WTC11 (cell line): ENCODE measurements at regions not wholly inside any gene's neighbourhood (a gene's known extent, or its start where the extent isn't known, plus 50 kb on each side); places are given as distances from the start of the nearest gene placed in this dataset.
"Not testable (repeated sequence)": the region's sequence is repeated elsewhere in the genome, so short reads cannot be mapped to it uniquely, and the experiment has no call there.

Source experiments
- ATAC-seq: fragments of 200-7000 bp; cut with Tn5 transposase; 2 replicates; pipeline ENCODE4 v1.10.0; 2021; ENCODE audit warnings: mild to moderate bottlenecking, moderate library complexity
- CTCF ChIA-PET: fragments of 300-600 bp; sonication (Branson Sonifier 250); formaldehyde crosslinking; loops from one replicate; lab custom pipeline; 2021; ENCODE audit warnings: antibody characterized with exemption; lab: Charles Lee
- POLR2A ChIA-PET: fragments of 350-600 bp; sonication (Branson Sonifier 250); formaldehyde crosslinking; loops from one replicate; lab custom pipeline; 2021; ENCODE audit warnings: antibody characterized with exemption; lab: Charles Lee
- DNase-seq: peaks from one replicate; pipeline ENCODE4 v3.0.0; 2021; ENCODE audit warnings: low spot score
- H3K27ac Mint-ChIP-seq: 2 replicates; pipeline ENCODE4 v1.8.0; 2021; ENCODE audit warnings: mixed read lengths
- H3K27me3 Mint-ChIP-seq: 2 replicates; pipeline ENCODE4 v1.8.0; 2021; ENCODE audit warnings: low read depth, mild to moderate bottlenecking, moderate library complexity, mixed read lengths
- H3K36me3 Mint-ChIP-seq: 2 replicates; pipeline ENCODE4 v1.8.0; 2021; ENCODE audit warnings: mixed read lengths
- H3K4me1 Mint-ChIP-seq: 2 replicates; pipeline ENCODE4 v1.8.0; 2022; ENCODE audit warnings: mixed read lengths
- H3K4me3 Mint-ChIP-seq: 2 replicates; pipeline ENCODE4 v1.8.0; 2021; ENCODE audit warnings: mild to moderate bottlenecking, moderate library complexity, mixed read lengths
- H3K9me3 Mint-ChIP-seq: 2 replicates; pipeline ENCODE4 v1.8.0; 2021; ENCODE audit warnings: mixed read lengths
- CREB1 ChIP-seq: sonication (generic); formaldehyde crosslinking; IDR thresholded peaks from 2 replicates; pipeline ENCODE4 v1.8.0; 2023; ENCODE audit warnings: mild to moderate bottlenecking, missing genetic modification reagents
- FOXJ3 ChIP-seq: sonication (generic); formaldehyde crosslinking; IDR thresholded peaks from 2 replicates; pipeline ENCODE4 v1.9.0; 2021; ENCODE audit warnings: missing genetic modification reagents, mild to moderate bottlenecking, borderline replicate concordance
- GABPB1 ChIP-seq: sonication (generic); formaldehyde crosslinking; IDR thresholded peaks from 2 replicates; pipeline ENCODE4 v1.8.1; 2023; ENCODE audit warnings: mild to moderate bottlenecking, missing genetic modification reagents
- GTF2I ChIP-seq: fragments of 250-450 bp; sonication (Bioruptor Pico); conservative IDR thresholded peaks from 2 replicates; pipeline ENCODE4 v1.4.0; 2021; ENCODE audit warnings: mild to moderate bottlenecking
- NFATC4 ChIP-seq: fragments of 250-450 bp; sonication (Bioruptor Pico); IDR thresholded peaks from 2 replicates; pipeline ENCODE4 v1.9.0; 2021; ENCODE audit warnings: mild to moderate bottlenecking
- STAT6 ChIP-seq: sonication (generic); formaldehyde crosslinking; conservative IDR thresholded peaks from 2 replicates; pipeline ENCODE4 v1.8.1; 2023; ENCODE audit warnings: mild to moderate bottlenecking, low read depth, missing genetic modification reagents, moderate library complexity
- ZBTB21 ChIP-seq: sonication (generic); formaldehyde crosslinking; IDR thresholded peaks from 2 replicates; pipeline ENCODE4 v1.8.1; 2023; ENCODE audit warnings: mild to moderate bottlenecking, missing genetic modification reagents, borderline replicate concordance
- ZBTB43 ChIP-seq: sonication (generic); formaldehyde crosslinking; IDR thresholded peaks from 2 replicates; pipeline ENCODE4 v1.8.1; 2023; ENCODE audit warnings: mild to moderate bottlenecking, missing genetic modification reagents
- ZNF138 ChIP-seq: sonication (generic); formaldehyde crosslinking; conservative IDR thresholded peaks from 2 replicates; pipeline ENCODE4 v1.8.1; 2022; ENCODE audit warnings: mild to moderate bottlenecking, moderate library complexity, missing genetic modification reagents

- CTCF ChIA-PET: interaction anchor here (0.6 kb wide), 1 partner anchor 1228 kb away, joined by 3 read pairs; no protein-coding TSS in a partner anchor
- peak; percentile 70 for ATAC-seq
- Mint-ChIP-seq H3K4me1 (peaks cover 13% of the 10 kb centered on the region), H3K4me3 (no peak overlapping the region), H3K27me3 (no peaks in the 10 kb centered on the region), H3K27ac (no peak overlapping the region), H3K9me3 (peaks cover 6% of the 10 kb centered on the region), H3K36me3 (no peaks in the 10 kb centered on the region)
- no peak for DNase-seq
- POLR2A ChIA-PET: interaction anchor here (0.6 kb wide), 1 partner anchor 1131 kb away, joined by 5 read pairs; no protein-coding TSS in a partner anchor
- TF ChIP-seq ZBTB43 (CRISPR knock-in tag) (no peak), NFATC4 (no peak)
These were observed 89.1 kb upstream of the NEGR1 start for GRCh38 chr1:72371259-72372035.

- H3K4me1 Mint-ChIP-seq: peaks cover 13% of the 10 kb centered on the region
- not testable (repeated sequence) for ATAC-seq, DNase-seq, H3K9me3 Mint-ChIP-seq, H3K27ac Mint-ChIP-seq, H3K4me3 Mint-ChIP-seq, H3K27me3 Mint-ChIP-seq, H3K36me3 Mint-ChIP-seq
- POLR2A ChIA-PET: interaction anchor here (0.6 kb wide), 1 partner anchor 1130 kb away, joined by 5 read pairs; no protein-coding TSS in a partner anchor
- CTCF ChIA-PET: interaction anchor here (0.6 kb wide), 1 partner anchor 1227 kb away, joined by 3 read pairs; no protein-coding TSS in a partner anchor
These were observed 88.5 kb upstream of the NEGR1 start for GRCh38 chr1:72370836-72371235.

GRCh38 chr1:72369069-72369757 lies 86.9 kb upstream of the NEGR1 start:
- no peaks in the 10 kb centered on the region for H3K36me3 Mint-ChIP-seq
- ChIA-PET POLR2A (no interaction called here), CTCF (no interaction called here)
- ATAC-seq (no peak), DNase-seq (no peak)
- no peak for TF ChIP-seq FOXJ3 (CRISPR knock-in tag)
- TF ChIP-seq ZNF138: no peak
- no peak overlapping the region for H3K4me3 Mint-ChIP-seq
- peaks cover 6% of the 10 kb centered on the region for H3K9me3 Mint-ChIP-seq
- no peaks in the 10 kb centered on the region for H3K27me3 Mint-ChIP-seq
- H3K4me1 Mint-ChIP-seq: peaks cover 13% of the 10 kb centered on the region
- no peak overlapping the region for H3K27ac Mint-ChIP-seq

- Mint-ChIP-seq H3K4me1 (peaks cover 5% of the 10 kb centered on the region), H3K36me3 (no peaks in the 10 kb centered on the region), H3K27ac (no peak overlapping the region), H3K4me3 (no peak overlapping the region), H3K9me3 (peaks cover 6% of the 10 kb centered on the region), H3K27me3 (no peaks in the 10 kb centered on the region)
- TF ChIP-seq GABPB1 (CRISPR knock-in tag): peak; percentile 72
- no peak for TF ChIP-seq GTF2I (CRISPR knock-in tag)
- ChIA-PET POLR2A (no interaction called here), CTCF (interaction anchor here (0.7 kb wide), 1 partner anchor 29 kb away, joined by 6 read pairs; no protein-coding TSS in a partner anchor)
- DNase-seq (no peak), ATAC-seq (no peak)
These were observed 84.1 kb upstream of the NEGR1 start for GRCh38 chr1:72366466-72366865.

GRCh38 chr1:72365693-72366092 lies 83.4 kb upstream of the NEGR1 start:
- CTCF ChIA-PET: no interaction called here
- POLR2A ChIA-PET: no interaction called here
- no peak for ATAC-seq
- Mint-ChIP-seq H3K9me3 (peaks cover 6% of the 10 kb centered on the region), H3K27me3 (no peaks in the 10 kb centered on the region), H3K36me3 (no peaks in the 10 kb centered on the region), H3K27ac (no peak overlapping the region), H3K4me3 (no peak overlapping the region), H3K4me1 (no peaks in the 10 kb centered on the region)
- no peak for DNase-seq
- TF ChIP-seq ZBTB21 (CRISPR knock-in tag): no peak
- TF ChIP-seq STAT6 (CRISPR knock-in tag): no peak
- no peak for TF ChIP-seq CREB1 (CRISPR knock-in tag)
